ENCODE measurements at regions not wholly inside any gene's neighbourhood (a gene's known extent, or its start where the extent isn't known, plus 50 kb on each side); places are given as distances from the start of the nearest gene placed in this dataset.

DNA sequence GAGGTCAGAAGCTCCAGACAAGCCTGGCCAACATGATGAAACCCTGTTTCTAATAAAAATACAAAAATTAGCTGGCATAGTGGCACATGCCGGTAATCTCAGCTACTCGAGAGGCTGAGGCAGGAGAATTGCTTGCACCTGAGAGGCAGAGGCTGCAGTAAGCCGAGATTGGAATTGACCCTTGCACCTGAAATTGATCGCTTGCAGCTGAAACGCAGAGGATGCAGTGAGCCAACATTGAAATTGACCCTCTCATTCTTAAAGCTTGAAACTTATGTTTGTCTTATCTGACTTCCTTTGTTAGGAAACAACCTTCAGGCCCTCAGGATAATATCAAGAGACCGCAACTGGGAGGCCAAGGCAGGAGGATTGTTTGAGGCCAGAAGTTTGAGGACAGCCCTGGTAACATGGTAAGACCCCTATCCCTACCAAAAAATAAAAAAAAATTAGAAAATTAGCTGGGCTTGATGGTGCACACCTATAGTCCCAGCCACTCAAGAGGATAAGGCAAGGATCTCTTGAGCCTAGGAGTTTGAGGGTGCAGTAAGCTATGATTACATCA lies 376.6 kb upstream of the XYLT1 start (continued):
- TF ChIP-seq, protein P1, sequence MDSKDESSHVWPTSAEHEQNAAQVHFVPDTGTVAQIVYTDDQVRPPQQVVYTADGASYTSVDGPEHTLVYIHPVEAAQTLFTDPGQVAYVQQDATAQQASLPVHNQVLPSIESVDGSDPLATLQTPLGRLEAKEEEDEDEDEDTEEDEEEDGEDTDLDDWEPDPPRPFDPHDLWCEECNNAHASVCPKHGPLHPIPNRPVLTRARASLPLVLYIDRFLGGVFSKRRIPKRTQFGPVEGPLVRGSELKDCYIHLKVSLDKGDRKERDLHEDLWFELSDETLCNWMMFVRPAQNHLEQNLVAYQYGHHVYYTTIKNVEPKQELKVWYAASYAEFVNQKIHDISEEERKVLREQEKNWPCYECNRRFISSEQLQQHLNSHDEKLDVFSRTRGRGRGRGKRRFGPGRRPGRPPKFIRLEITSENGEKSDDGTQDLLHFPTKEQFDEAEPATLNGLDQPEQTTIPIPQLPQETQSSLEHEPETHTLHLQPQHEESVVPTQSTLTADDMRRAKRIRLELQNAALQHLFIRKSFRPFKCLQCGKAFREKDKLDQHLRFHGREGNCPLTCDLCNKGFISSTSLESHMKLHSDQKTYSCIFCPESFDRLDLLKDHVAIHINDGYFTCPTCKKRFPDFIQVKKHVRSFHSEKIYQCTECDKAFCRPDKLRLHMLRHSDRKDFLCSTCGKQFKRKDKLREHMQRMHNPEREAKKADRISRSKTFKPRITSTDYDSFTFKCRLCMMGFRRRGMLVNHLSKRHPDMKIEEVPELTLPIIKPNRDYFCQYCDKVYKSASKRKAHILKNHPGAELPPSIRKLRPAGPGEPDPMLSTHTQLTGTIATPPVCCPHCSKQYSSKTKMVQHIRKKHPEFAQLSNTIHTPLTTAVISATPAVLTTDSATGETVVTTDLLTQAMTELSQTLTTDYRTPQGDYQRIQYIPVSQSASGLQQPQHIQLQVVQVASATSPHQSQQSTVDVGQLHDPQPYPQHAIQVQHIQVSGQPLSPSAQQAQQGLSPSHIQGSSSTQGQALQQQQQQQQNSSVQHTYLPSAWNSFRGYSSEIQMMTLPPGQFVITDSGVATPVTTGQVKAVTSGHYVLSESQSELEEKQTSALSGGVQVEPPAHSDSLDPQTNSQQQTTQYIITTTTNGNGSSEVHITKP (CRISPR knock-in tag; IDR thresholded peaks at IDR 0.05; ENCODE audit: low read depth) = no peak
- TF ChIP-seq NCOA1 (CRISPR knock-in tag; IDR thresholded peaks at IDR 0.05) (no peak), ZHX1 (CRISPR knock-in tag; IDR thresholded peaks at IDR 0.05; ENCODE audit: low read depth) (no peak), HNRNPUL1 (IDR thresholded peaks at IDR 0.05; ENCODE audit: low read depth, low read length) (no peak), ZNF772 (CRISPR knock-in tag; IDR thresholded peaks at IDR 0.05) (no peak), NR2F2 (IDR thresholded peaks at IDR 0.05; ENCODE audit: borderline replicate concordance, low read depth) (no peak), POGZ (CRISPR knock-in tag; IDR thresholded peaks at IDR 0.05) (0 out of 2 replicates have a peak, but pooled peaks have one; percentile 13), KDM2A (CRISPR knock-in tag; IDR thresholded peaks at IDR 0.05; ENCODE audit: borderline replicate concordance, low read depth) (no peak), RELA (CRISPR knock-in tag; IDR thresholded peaks at IDR 0.05) (no peak), SRF (IDR thresholded peaks at IDR 0.05; ENCODE audit: low read depth, low read length) (no peak), ONECUT2 (CRISPR knock-in tag; IDR thresholded peaks at IDR 0.05) (peak; percentile 51; the same call in 1 of the 2 replicates), HCFC1 (IDR thresholded peaks at IDR 0.05; ENCODE audit: low read depth, low read length) (no peak), ZNF264 (CRISPR knock-in tag; IDR thresholded peaks at IDR 0.05) (no peak), SOX6 (IDR thresholded peaks at IDR 0.05) (no peak), SOX6 (CRISPR knock-in tag; IDR thresholded peaks at IDR 0.05) (peak; percentile 40; the same call in 1 of the 2 replicates), NPAS2 (CRISPR knock-in tag; IDR thresholded peaks at IDR 0.05; ENCODE audit: borderline replicate concordance) (no peak), CENPT (CRISPR knock-in tag; IDR thresholded peaks at IDR 0.05; ENCODE audit: low read depth) (no peak), IKZF1 (IDR thresholded peaks at IDR 0.05) (no peak), HDAC1 (CRISPR knock-in tag; IDR thresholded peaks at IDR 0.05) (peak; percentile 21; the same call in 1 of the 2 replicates), AGO2 (optimal IDR thresholded peaks at IDR 0.05; ENCODE audit: low read depth, low read length) (no peak), HNF4A (CRISPR knock-in tag; IDR thresholded peaks at IDR 0.05) (peak; percentile 69), RAD51 (IDR thresholded peaks at IDR 0.05; ENCODE audit: borderline replicate concordance) (no peak)

Measured in HepG2 (cell line).